ENCODE measurements at regions not wholly inside any gene's neighbourhood (a gene's known extent, or its start where the extent isn't known, plus 50 kb on each side); places are given as distances from the start of the nearest gene placed in this dataset.
A peak's percentile ranks its signal among the peaks of the same experiment; 100 is the strongest.

DNA sequence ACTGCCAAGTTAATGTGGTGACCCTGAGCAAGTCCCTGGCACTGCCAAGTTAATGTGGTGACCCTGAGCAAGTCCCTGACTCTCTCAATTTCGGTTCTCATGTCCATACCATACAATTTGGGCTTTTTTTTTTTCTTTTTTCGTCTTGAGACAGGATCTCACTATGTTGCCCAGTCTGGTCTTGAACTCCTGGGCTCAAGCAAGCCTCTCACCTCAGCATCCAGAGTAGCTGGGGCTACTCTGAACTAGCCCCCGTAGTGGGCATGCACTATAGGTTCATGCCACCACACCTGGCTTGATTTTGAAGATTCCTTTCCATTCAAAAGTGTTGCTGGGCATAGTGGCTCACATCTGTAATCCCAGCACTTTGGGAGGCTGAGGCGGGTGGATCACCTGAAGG lies 100.0 kb upstream of the FOXP4 start:
- DNase-seq: no peak
- in situ Hi-C loops (cut with HindIII; ENCODE audit: low pct_ligation_motif_present, low pct_unique_long_range_greater_than_20kb, low sequenced_read_pairs): no loop called here

DNA sequence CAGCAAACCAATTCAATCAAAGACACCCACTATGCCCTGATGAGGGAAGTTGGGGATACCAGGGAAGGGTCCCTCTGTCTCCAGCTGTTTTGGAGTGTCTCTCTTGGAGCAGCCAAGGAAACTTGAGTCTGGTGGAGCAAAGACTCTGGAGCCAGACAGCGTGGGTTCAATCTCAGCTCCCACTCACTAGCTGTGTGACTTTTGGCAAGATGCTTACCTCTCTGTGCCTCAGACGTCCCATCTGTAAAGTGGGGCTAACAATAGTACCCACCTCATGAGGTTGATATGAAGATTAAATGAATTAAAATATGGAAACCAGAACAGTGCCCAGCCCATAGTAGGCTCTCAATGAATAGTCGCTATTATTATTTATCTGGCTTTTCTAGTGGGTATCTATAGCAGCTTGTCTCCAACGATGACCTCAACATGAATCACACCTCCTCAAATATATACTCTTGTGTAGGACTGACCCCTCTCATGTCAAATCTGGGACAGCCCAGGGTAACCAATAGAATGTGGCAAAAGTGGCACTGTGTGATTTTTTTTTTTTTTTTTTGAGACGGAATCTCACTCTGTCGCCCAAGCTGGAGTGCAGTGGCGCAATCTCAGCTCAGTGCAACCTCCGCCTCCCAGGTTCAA lies 99.2 kb upstream of the FOXP4 start:
- in situ Hi-C loops (cut with HindIII; ENCODE audit: low pct_ligation_motif_present, low pct_unique_long_range_greater_than_20kb, low sequenced_read_pairs): no loop called here
- no peak for DNase-seq

DNA sequence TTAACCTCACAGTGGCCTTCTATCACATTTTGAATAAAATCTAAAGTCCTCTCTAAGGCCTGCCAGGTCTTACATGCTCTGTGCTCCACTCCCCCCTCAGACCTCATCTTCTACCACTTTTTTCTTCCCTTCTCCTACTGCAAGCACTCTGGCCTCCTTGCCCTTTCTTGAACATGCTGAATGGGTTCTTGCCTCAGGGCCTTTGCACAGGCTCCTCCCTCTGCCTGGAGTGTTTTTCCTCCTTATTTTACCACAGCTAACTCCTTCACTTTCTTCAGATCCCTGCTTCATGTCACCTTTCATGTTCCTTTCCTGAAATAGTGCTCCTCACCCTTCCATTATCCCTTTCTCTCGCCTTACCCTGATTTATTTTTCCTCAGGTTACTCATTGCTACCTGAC lies 97.9 kb upstream of the FOXP4 start:
- DNase-seq: no peak
- in situ Hi-C loops (cut with HindIII; ENCODE audit: low pct_ligation_motif_present, low pct_unique_long_range_greater_than_20kb, low sequenced_read_pairs): no loop called here

DNA sequence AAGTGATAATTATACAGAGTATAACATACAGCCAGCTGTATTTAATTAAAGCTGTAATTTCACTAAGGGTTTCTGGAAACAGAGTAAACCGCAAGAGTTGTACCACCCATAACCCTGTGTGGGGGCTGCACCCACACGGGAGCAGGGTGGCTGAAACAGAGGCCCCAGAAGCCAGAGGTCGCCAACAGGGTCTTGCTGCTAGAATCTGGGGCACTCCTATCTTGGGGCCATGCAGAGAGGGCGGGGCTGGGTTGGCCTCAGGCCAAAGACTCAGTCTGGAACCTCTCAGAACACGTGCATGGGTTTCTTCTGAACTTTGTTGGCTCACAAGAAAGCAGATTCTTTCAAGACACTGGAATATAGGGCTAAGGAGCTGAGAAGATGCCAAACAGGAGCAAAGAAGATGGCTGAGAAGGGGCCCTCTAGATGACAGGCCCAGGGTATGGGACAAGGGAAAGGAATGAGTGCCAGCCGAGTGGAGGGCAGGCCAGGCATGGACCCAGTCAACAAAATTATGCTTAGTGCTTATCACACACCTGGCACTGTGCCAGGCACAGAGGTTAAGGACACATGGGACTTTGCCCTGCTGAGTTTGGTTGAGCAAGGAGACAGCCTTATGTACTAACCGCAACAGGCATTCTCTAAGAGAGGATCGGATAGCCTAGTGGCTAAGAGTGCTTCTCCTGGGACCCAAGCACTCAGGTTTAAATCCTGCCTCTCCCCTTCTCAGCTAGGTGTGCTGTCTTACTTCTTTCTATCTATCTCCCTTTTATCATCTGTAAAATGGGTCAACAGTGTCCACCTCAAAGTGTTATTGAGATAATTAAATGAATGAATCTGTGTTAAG lies 96.6 kb upstream of the FOXP4 start:
- in situ Hi-C loops (cut with HindIII; ENCODE audit: low pct_ligation_motif_present, low pct_unique_long_range_greater_than_20kb, low sequenced_read_pairs): no loop called here
- no peak for DNase-seq

GRCh38 chr6:41450581-41450980 lies 95.6 kb upstream of the FOXP4 start:
- no peak for DNase-seq
- in situ Hi-C loops (cut with HindIII; ENCODE audit: low pct_ligation_motif_present, low pct_unique_long_range_greater_than_20kb, low sequenced_read_pairs): no loop called here

DNA sequence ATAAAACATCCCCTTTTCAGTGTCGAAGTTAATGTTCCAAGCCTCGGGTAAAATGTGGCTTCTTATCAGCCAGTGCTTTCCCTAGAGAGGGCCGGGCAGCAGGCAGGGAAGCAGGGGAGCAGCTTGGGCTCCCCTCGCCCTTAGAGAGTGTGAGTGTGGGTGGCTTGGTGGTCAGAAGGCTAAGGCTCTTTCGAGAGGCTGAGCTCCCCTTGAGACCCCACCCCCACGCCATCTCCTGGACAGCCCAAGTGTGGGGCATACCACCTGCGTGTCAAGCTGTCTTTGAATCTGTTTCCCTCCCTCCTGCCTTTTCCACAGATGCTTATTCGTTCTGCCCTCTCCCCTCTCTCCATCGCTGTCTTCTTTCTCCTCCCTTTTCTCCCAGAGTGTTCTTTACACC lies 95.1 kb upstream of the FOXP4 start:
- in situ Hi-C loops (cut with HindIII; ENCODE audit: low pct_ligation_motif_present, low pct_unique_long_range_greater_than_20kb, low sequenced_read_pairs): no loop called here
- DNase-seq: no peak

DNA sequence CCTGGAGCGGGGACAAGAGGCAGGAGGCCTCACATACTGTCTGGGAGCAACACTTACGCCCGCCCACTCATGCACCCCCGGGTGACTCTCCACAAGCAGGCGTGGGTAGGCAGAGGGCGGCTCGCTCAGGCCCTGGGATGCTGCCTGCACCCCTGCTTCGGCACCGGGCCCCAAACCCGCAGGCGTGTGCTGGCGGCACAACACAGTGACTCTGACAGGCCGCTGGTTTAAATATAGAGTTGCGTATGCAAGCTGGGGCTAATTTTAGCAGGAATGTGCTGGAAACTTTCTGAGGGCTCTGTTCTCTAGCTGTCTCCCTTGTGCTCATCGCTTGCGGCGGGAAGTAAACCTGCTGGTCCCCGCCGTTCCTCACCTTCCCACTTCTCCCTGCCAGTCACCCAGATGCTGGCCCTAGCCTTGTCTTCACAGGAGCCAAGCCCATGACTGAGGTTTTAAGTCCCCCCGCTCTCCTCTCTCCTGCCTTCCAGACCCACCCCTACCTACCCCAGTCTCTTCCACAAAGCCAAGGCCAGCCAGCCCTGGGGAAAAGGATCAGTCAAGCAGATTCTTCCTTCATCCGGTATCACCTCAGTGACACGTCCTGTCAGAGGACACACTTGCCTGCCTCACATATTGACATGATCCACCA lies 94.5 kb upstream of the FOXP4 start:
- DNase-seq: no peak
- in situ Hi-C loops (cut with HindIII; ENCODE audit: low pct_ligation_motif_present, low pct_unique_long_range_greater_than_20kb, low sequenced_read_pairs): no loop called here

GRCh38 chr6:41452763-41453162 lies 93.4 kb upstream of the FOXP4 start:
- DNase-seq: no peak

GRCh38 chr6:41453244-41453643 lies 92.9 kb upstream of the FOXP4 start:
- in situ Hi-C loops (cut with HindIII; ENCODE audit: low pct_ligation_motif_present, low pct_unique_long_range_greater_than_20kb, low sequenced_read_pairs): no loop called here
- no peak for DNase-seq

More at GRCh38 chr6:41452763-41453162, 93.4 kb upstream of the FOXP4 start:
- in situ Hi-C loops (cut with HindIII; ENCODE audit: low pct_ligation_motif_present, low pct_unique_long_range_greater_than_20kb, low sequenced_read_pairs): no loop called here

- in situ Hi-C loops (cut with HindIII; ENCODE audit: low pct_ligation_motif_present, low pct_unique_long_range_greater_than_20kb, low sequenced_read_pairs): no loop called here
- no peak for DNase-seq
These were observed 91.9 kb upstream of the FOXP4 start for GRCh38 chr6:41454189-41454789.

- no peak for DNase-seq
- in situ Hi-C loops (cut with HindIII; ENCODE audit: low pct_ligation_motif_present, low pct_unique_long_range_greater_than_20kb, low sequenced_read_pairs): no loop called here
These were observed 90.8 kb upstream of the FOXP4 start for GRCh38 chr6:41455410-41455809.

DNA sequence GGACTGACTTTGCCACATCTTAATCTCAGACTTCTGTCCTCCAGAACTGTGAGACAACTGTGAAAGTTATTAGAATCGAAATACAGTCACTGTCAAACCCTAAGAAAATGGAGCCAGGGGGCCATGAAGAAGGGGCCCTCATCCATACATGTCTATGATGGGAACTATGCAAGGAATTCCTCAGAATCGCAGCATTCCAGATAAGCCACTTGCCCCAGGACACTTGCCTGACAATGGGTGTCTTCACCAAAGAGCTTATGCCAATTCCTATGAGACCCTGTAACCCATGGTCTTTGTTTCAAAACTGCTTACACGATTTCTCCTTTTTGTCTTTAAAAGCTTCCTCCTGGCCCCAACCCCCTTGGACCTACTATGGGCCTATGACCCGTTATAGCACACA lies 90.4 kb upstream of the FOXP4 start:
- in situ Hi-C loops (cut with HindIII; ENCODE audit: low pct_ligation_motif_present, low pct_unique_long_range_greater_than_20kb, low sequenced_read_pairs): no loop called here
- no peak for DNase-seq

DNA sequence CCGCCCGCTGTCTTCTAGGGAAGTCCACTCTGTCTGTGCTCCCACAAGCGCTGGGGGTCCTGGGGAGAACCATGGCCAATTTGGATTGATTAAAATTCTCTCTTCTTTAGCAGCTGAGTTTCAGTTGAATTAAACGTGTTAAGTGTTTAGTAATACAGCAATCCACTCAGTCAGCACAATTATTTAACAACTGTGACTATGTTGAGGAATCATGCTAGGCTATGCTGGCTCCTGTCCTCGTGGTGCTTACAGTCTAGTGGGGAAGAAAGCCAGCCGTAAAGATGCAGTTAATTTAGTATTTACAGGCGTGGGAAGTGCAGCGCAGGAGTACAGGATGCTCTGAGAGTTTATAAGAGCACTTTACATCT lies 88.9 kb upstream of the FOXP4 start:
- no peak for DNase-seq
- in situ Hi-C loops (cut with HindIII; ENCODE audit: low pct_ligation_motif_present, low pct_unique_long_range_greater_than_20kb, low sequenced_read_pairs): no loop called here

DNA sequence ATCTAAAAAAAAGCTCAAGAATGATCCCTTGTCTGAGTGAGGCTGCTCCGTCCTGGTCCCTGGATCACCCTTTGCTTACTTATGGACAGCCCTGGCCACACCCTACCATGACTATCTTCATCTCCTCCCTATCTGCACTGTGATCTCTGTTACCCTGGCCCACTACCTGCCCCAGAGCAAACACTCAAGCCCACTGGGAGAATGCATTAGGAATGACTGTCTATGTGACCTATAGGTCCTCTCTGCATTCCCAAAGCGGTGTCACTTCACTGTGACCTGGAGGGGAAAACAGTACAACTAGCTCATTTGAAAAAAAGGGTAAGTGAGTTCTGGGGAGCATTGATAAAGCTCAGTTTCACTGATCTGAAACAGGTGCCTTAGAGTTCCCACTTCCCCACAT lies 86.4 kb upstream of the FOXP4 start:
- no peak for DNase-seq
- in situ Hi-C loops (cut with HindIII; ENCODE audit: low pct_ligation_motif_present, low pct_unique_long_range_greater_than_20kb, low sequenced_read_pairs): no loop called here

- in situ Hi-C loops (cut with HindIII; ENCODE audit: low pct_ligation_motif_present, low pct_unique_long_range_greater_than_20kb, low sequenced_read_pairs): no loop called here
These were observed 85.3 kb upstream of the FOXP4 start for GRCh38 chr6:41460742-41461336.

DNA sequence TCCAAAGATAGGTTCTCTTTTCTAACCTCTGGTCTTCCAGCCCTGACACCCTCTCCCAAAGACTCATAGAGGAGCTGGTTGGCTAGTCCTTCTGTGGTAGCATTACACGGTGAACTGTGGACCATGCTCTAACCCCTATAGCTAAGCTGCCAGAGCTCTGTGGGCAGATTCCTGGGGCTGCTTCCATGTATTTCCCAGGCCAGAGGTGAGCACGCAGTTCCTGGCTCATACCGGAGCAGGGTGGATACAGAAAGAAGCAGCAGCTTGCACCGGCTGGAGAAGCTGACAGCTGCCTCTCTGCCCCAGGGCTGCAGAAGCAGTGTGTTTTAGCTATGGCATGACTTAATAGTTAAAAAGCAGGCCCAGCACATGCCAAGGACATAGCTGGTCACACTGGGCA lies 84.1 kb upstream of the FOXP4 start:
- no peak for DNase-seq
- in situ Hi-C loops (cut with HindIII; ENCODE audit: low pct_ligation_motif_present, low pct_unique_long_range_greater_than_20kb, low sequenced_read_pairs): no loop called here

More at GRCh38 chr6:41460742-41461336, 85.3 kb upstream of the FOXP4 start:
- peak; percentile 8 for DNase-seq

DNA sequence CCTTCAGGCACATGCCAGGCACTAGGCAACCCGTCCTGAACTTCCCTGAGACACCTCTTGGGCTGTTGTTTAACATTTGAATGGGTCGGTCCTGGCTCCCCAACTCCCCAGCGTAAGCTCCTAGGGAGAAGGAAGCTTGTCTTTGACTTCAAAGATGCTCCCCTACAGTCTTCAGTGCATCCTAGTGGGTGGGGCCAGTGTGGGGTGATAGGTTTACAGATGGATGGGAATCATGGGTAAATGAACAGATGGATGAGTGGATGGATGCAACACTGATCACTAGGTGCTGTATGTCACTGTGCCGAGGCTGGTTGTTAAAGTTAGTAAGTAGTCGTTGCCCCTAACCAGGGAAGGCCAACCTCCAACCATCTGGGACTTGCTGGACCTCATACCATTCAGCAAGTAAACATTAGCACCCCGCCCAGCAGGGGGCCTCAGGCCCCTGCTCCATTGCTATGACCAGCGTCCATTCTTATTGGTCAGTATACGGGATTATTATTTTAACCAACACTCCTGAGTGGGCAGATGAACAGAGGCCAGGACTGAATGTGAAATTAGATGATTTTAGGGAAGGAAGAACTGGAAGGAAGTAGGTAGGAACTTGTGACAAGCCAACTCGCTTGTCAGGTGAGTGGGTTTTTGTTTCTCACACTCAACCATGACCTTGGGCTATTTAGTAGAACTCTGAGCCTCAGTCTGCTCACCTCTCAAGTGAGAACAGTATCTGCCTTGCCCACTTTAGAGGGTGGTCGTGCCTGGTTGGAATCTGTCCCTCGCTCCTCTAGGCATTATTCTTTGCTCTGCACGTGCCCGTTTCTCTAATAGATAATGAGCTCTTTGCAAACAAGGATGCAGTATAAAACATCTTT lies 82.9 kb upstream of the FOXP4 start:
- in situ Hi-C loops (cut with HindIII; ENCODE audit: low pct_ligation_motif_present, low pct_unique_long_range_greater_than_20kb, low sequenced_read_pairs): no loop called here
- peak; percentile 49 for DNase-seq

GRCh38 chr6:41464019-41464418 lies 82.2 kb upstream of the FOXP4 start:
- in situ Hi-C loops (cut with HindIII; ENCODE audit: low pct_ligation_motif_present, low pct_unique_long_range_greater_than_20kb, low sequenced_read_pairs): no loop called here
- no peak for DNase-seq

Data from ACHN (cell line).